SU-DHL-6 (cell line): ENCODE measurements at regions not wholly inside any gene's neighbourhood (a gene's known extent, or its start where the extent isn't known, plus 50 kb on each side); places are given as distances from the start of the nearest gene placed in this dataset.

ENCODE experiments used
- H2AFZ ChIP-seq: fragments of 200-600 bp; sonication (generic); 2 replicates; pipeline ENCODE4 v1.6.1; 2014; ENCODE audit warnings: low read depth, mild to moderate bottlenecking, moderate library complexity, mixed read lengths, antibody characterized with exemption, low read length; ENCODE audit not compliant: severe bottlenecking
- H3F3A ChIP-seq: fragments of 200-600 bp; shearing (Covaris generic); 2 replicates; pipeline ENCODE4 v1.6.0; 2016; ENCODE audit warnings: antibody characterized with exemption, mild to moderate bottlenecking; ENCODE audit not compliant: insufficient read depth
- H3K27ac ChIP-seq: fragments of 200-600 bp; sonication (generic); 2 replicates; pipeline ENCODE4 v1.5.1; 2016; ENCODE audit warnings: low read depth, mild to moderate bottlenecking, low read length, moderate library complexity, mixed read lengths
- H3K27me3 ChIP-seq: fragments of 200-600 bp; sonication (generic), shearing (Covaris generic); 2 replicates; pipeline ENCODE4 v1.6.0; 2014; ENCODE audit warnings: mild to moderate bottlenecking, low read length
- H3K36me3 ChIP-seq: fragments of 200-600 bp; sonication (generic); 2 replicates; pipeline ENCODE4 v1.6.1; 2014; ENCODE audit warnings: mild to moderate bottlenecking, low read length, mixed read lengths
- H3K4me2 ChIP-seq: fragments of 300-600, 200-600 bp; shearing (Covaris generic), sonication (generic); 2 replicates; pipeline ENCODE4 v1.6.0; 2014; ENCODE audit warnings: low read length, low read depth, mild to moderate bottlenecking; ENCODE audit not compliant: poor library complexity, severe bottlenecking
- H3K4me3 ChIP-seq: fragments of 200-600 bp; sonication (generic); 2 replicates; pipeline ENCODE4 v1.5.1; 2014; ENCODE audit warnings: antibody characterized with exemption, low read length, mild to moderate bottlenecking, mixed read lengths; ENCODE audit not compliant: insufficient read depth, poor library complexity, severe bottlenecking
- H3K79me2 ChIP-seq: fragments of 200-600 bp; sonication (generic); 2 replicates; pipeline ENCODE4 v1.6.1; 2014; ENCODE audit warnings: mild to moderate bottlenecking, low read length, moderate library complexity; ENCODE audit not compliant: insufficient read depth
- H3K9ac ChIP-seq: fragments of 200-600 bp; sonication (generic); 2 replicates; pipeline ENCODE4 v1.7.0; 2014; ENCODE audit warnings: mild to moderate bottlenecking, low read length
- H3K9me2 ChIP-seq: fragments of 200-600 bp; sonication (generic); replicated peaks from 2 replicates; pipeline ENCODE4 v1.6.1; 2014; ENCODE audit warnings: low read length; ENCODE audit not compliant: insufficient read depth
- H3K9me3 ChIP-seq: fragments of 200-600 bp; sonication (generic); 2 replicates; pipeline ENCODE4 v1.6.1; 2014; ENCODE audit warnings: low read length, mixed read lengths; ENCODE audit not compliant: insufficient read depth
- H4K20me1 ChIP-seq: fragments of 200-600 bp; sonication (generic); 2 replicates; pipeline ENCODE4 v1.6.1; 2014; ENCODE audit warnings: low read depth, mild to moderate bottlenecking, antibody characterized with exemption, low read length, moderate library complexity, mixed read lengths
- CTCF ChIP-seq: fragments of 200-600 bp; sonication (generic); IDR thresholded peaks from one replicate; pipeline ENCODE4 v1.5.1; 2017; ENCODE audit warnings: antibody characterized with exemption, mild to moderate bottlenecking, low read length, moderate library complexity; ENCODE audit not compliant: insufficient read depth, poor library complexity, severe bottlenecking
- EZH2phosphoT487 ChIP-seq: fragments of 200-600 bp; sonication (generic), shearing (Covaris generic); conservative IDR thresholded peaks from 2 replicates; pipeline ENCODE4 v1.6.1; 2018; ENCODE audit warnings: mild to moderate bottlenecking, antibody characterized with exemption, low read length, moderate library complexity, mixed read lengths

GRCh38 chr11:15913261-15913660 is 443.1 kb downstream of the SOX6 start:
- H3K27ac ChIP-seq, result no peak overlapping the region
- H4K20me1 ChIP-seq, result no peaks in the 10 kb centered on the region
- H3K36me3 ChIP-seq, result no peaks in the 10 kb centered on the region
- H3K4me2 ChIP-seq, result no peak overlapping the region
- no peaks in the 10 kb centered on the region for H3F3A ChIP-seq
- H3K79me2 ChIP-seq, result no peaks in the 10 kb centered on the region
- no peak overlapping the region for H3K4me3 ChIP-seq
- no peak overlapping the region for H2AFZ ChIP-seq
- no peaks in the 10 kb centered on the region for H3K9me3 ChIP-seq
- TF ChIP-seq CTCF, result no peak
- TF ChIP-seq EZH2phosphoT487, result no peak
- no peak overlapping the region for H3K9ac ChIP-seq
- H3K9me2 ChIP-seq, result no peaks in the 10 kb centered on the region
- H3K27me3 ChIP-seq, result no peaks in the 10 kb centered on the region
